DND-41 (cell line): ENCODE measurements at regions not wholly inside any gene's neighbourhood (a gene's known extent, or its start where the extent isn't known, plus 50 kb on each side); places are given as distances from the start of the nearest gene placed in this dataset.

Experiments used
- EZH2 ChIP-seq: IDR thresholded peaks from 3 replicates; pipeline ENCODE4 v1.6.1; 2012; ENCODE audit warnings: borderline replicate concordance, low read depth, mild to moderate bottlenecking, moderate library complexity, low read length, inconsistent platforms; ENCODE audit not compliant: severe bottlenecking
- TF ChIP-seq, protein P1 (sequence below): IDR thresholded peaks from 2 replicates; pipeline ENCODE4 v1.5.1; 2012; ENCODE audit warnings: borderline replicate concordance, low read length, moderate library complexity, mild to moderate bottlenecking; ENCODE audit not compliant: poor library complexity, severe bottlenecking; ENCODE audit errors: extremely low read depth

DNA sequence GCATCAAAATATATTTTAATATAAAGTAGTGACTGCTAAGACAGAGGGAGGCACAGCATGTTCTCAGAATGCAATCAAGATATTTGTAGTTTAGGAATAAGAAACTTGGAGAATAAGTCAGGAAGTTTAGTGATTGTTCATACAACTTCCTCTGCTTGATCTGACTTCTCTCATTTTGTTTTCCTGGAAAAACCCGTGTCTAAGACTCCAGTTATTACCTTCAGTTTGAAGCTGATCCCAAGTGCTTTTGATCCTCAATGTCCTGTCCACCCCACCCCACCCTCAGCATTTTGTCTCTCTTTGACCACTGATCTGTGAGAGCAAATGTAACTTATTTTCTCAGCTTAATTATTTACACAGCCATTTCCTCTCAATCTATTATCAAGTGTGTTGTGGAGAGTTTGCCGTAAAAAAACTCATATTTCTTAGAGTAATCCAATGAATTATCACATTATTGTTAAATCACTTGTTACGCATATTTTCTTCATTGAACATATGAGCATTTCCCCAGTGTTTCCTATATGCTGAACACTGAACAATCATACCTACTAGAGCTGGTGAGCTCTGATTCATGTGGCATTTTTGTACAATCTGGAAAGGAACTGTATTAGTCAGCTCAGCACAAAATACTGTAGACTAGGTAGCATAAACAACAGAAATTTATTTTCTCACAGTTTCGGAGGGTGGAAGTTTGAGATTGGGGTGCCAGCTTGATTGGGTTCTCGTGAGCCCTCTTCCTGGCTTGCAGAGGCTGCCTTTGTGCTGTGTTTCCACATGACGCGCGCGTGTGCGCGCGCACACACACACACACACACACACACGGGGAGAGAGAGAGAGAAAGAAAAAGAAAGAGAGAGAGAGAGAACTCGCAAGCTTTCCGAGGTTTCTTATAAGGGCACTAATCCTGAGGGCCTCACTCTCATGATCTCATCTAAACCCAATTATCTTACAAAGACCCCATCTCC lies 65.5 kb upstream of the DPYD start:
- TF ChIP-seq, protein P1, sequence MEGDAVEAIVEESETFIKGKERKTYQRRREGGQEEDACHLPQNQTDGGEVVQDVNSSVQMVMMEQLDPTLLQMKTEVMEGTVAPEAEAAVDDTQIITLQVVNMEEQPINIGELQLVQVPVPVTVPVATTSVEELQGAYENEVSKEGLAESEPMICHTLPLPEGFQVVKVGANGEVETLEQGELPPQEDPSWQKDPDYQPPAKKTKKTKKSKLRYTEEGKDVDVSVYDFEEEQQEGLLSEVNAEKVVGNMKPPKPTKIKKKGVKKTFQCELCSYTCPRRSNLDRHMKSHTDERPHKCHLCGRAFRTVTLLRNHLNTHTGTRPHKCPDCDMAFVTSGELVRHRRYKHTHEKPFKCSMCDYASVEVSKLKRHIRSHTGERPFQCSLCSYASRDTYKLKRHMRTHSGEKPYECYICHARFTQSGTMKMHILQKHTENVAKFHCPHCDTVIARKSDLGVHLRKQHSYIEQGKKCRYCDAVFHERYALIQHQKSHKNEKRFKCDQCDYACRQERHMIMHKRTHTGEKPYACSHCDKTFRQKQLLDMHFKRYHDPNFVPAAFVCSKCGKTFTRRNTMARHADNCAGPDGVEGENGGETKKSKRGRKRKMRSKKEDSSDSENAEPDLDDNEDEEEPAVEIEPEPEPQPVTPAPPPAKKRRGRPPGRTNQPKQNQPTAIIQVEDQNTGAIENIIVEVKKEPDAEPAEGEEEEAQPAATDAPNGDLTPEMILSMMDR: no peak
- no peak for TF ChIP-seq EZH2
